ENCODE measurements at regions not wholly inside any gene's neighbourhood (a gene's known extent, or its start where the extent isn't known, plus 50 kb on each side); places are given as distances from the start of the nearest gene placed in this dataset.

GRCh38 chr13:39225860-39226259, 187.6 kb downstream of the NHLRC3 start:
- no peak overlapping the region for H3K4me3 ChIP-seq (ENCODE audit: low read length)
- DNase-seq (ENCODE audit: low read depth, low spot score), result no peak

GRCh38 chr13:39226359-39226758, 188.1 kb downstream of the NHLRC3 start:
- no peak for DNase-seq (ENCODE audit: low read depth, low spot score)
- no peak overlapping the region for H3K4me3 ChIP-seq (ENCODE audit: low read length)

GRCh38 chr13:39232401-39232980, 194.2 kb downstream of the NHLRC3 start:
- no peak for DNase-seq (ENCODE audit: low read depth, low spot score)
- no peak overlapping the region for H3K4me3 ChIP-seq (ENCODE audit: low read length)

GRCh38 chr13:39232999-39233398, 194.7 kb downstream of the NHLRC3 start:
- DNase-seq (ENCODE audit: low read depth, low spot score), result no peak
- no peak overlapping the region for H3K4me3 ChIP-seq (ENCODE audit: low read length)

GRCh38 chr13:39233519-39233918, 195.3 kb downstream of the NHLRC3 start:
- H3K4me3 ChIP-seq (ENCODE audit: low read length), result no peak overlapping the region
- no peak for DNase-seq (ENCODE audit: low read depth, low spot score)

- DNase-seq (ENCODE audit: low read depth, low spot score), result peak; percentile 1
Measured at GRCh38 chr13:39244561-39245230, 206.4 kb downstream of the NHLRC3 start.

GRCh38 chr13:39245688-39246087, 207.4 kb downstream of the NHLRC3 start:
- DNase-seq (ENCODE audit: low read depth, low spot score), result no peak
- no peak overlapping the region for H3K4me3 ChIP-seq (ENCODE audit: low read length)

More at GRCh38 chr13:39244561-39245230, 206.4 kb downstream of the NHLRC3 start:
- no peak overlapping the region for H3K4me3 ChIP-seq (ENCODE audit: low read length)

GRCh38 chr13:39249982-39250381, 211.7 kb downstream of the NHLRC3 start:
- no peak overlapping the region for H3K4me3 ChIP-seq (ENCODE audit: low read length)
- DNase-seq (ENCODE audit: low read depth, low spot score), result no peak

- no peak for DNase-seq (ENCODE audit: low read depth, low spot score)
- H3K4me3 ChIP-seq (ENCODE audit: low read length), result no peak overlapping the region
Measured at GRCh38 chr13:39250440-39250839, 212.2 kb downstream of the NHLRC3 start.

GRCh38 chr13:39251340-39251739, 213.1 kb downstream of the NHLRC3 start:
- no peak overlapping the region for H3K4me3 ChIP-seq (ENCODE audit: low read length)

GRCh38 chr13:39253774-39254173, 215.5 kb downstream of the NHLRC3 start:
- no peak overlapping the region for H3K4me3 ChIP-seq (ENCODE audit: low read length)
- DNase-seq (ENCODE audit: low read depth, low spot score), result no peak

More at GRCh38 chr13:39251340-39251739, 213.1 kb downstream of the NHLRC3 start:
- DNase-seq (ENCODE audit: low read depth, low spot score), result no peak

GRCh38 chr13:39254601-39255000, 216.3 kb downstream of the NHLRC3 start:
- DNase-seq (ENCODE audit: low read depth, low spot score), result no peak
- H3K4me3 ChIP-seq (ENCODE audit: low read length), result no peak overlapping the region

GRCh38 chr13:39257642-39258041, 219.4 kb downstream of the NHLRC3 start:
- DNase-seq (ENCODE audit: low read depth, low spot score), result no peak
- H3K4me3 ChIP-seq (ENCODE audit: low read length), result no peak overlapping the region

GRCh38 chr13:39259371-39260140, 221.3 kb downstream of the NHLRC3 start:
- DNase-seq (ENCODE audit: low read depth, low spot score), result no peak
- H3K4me3 ChIP-seq (ENCODE audit: low read length), result no peak overlapping the region

- no peak overlapping the region for H3K4me3 ChIP-seq (ENCODE audit: low read length)
- peak; percentile 14 for DNase-seq (ENCODE audit: low read depth, low spot score)
Measured at GRCh38 chr13:39263033-39263432, 224.8 kb downstream of the NHLRC3 start.

- DNase-seq (ENCODE audit: low read depth, low spot score), result no peak
- no peak overlapping the region for H3K4me3 ChIP-seq (ENCODE audit: low read length)
Measured at GRCh38 chr13:39263531-39263930, 225.3 kb downstream of the NHLRC3 start.

- no peak overlapping the region for H3K4me3 ChIP-seq (ENCODE audit: low read length)
- no peak for DNase-seq (ENCODE audit: low read depth, low spot score)
Measured at GRCh38 chr13:39266426-39266825, 228.2 kb downstream of the NHLRC3 start.

- no peak for DNase-seq (ENCODE audit: low read depth, low spot score)
- H3K4me3 ChIP-seq (ENCODE audit: low read length), result no peak overlapping the region
Measured at GRCh38 chr13:39268398-39268797, 230.1 kb downstream of the NHLRC3 start.

- DNase-seq (ENCODE audit: low read depth, low spot score), result no peak
- no peak overlapping the region for H3K4me3 ChIP-seq (ENCODE audit: low read length)
Measured at GRCh38 chr13:39269004-39269403, 230.7 kb downstream of the NHLRC3 start.

GRCh38 chr13:39269411-39269810, 231.2 kb downstream of the NHLRC3 start:
- H3K4me3 ChIP-seq (ENCODE audit: low read length), result no peak overlapping the region
- no peak for DNase-seq (ENCODE audit: low read depth, low spot score)

Measured in Jurkat, Clone E6-1 (cell line).